ENCODE measurements at regions not wholly inside any gene's neighbourhood (a gene's known extent, or its start where the extent isn't known, plus 50 kb on each side); places are given as distances from the start of the nearest gene placed in this dataset.

GRCh38 chr2:18436503-18437005 is 123.9 kb downstream of the RDH14 start:
- H3K4me3 ChIP-seq (ENCODE audit: low read depth, low read length) = no peak overlapping the region
- TF ChIP-seq, protein P1, sequence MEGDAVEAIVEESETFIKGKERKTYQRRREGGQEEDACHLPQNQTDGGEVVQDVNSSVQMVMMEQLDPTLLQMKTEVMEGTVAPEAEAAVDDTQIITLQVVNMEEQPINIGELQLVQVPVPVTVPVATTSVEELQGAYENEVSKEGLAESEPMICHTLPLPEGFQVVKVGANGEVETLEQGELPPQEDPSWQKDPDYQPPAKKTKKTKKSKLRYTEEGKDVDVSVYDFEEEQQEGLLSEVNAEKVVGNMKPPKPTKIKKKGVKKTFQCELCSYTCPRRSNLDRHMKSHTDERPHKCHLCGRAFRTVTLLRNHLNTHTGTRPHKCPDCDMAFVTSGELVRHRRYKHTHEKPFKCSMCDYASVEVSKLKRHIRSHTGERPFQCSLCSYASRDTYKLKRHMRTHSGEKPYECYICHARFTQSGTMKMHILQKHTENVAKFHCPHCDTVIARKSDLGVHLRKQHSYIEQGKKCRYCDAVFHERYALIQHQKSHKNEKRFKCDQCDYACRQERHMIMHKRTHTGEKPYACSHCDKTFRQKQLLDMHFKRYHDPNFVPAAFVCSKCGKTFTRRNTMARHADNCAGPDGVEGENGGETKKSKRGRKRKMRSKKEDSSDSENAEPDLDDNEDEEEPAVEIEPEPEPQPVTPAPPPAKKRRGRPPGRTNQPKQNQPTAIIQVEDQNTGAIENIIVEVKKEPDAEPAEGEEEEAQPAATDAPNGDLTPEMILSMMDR (IDR thresholded peaks at IDR 0.05; ENCODE audit: low read depth, low read length) = no peak

- no peak overlapping the region for H3K4me3 ChIP-seq (ENCODE audit: low read depth, low read length)
- TF ChIP-seq, protein P1 (IDR thresholded peaks at IDR 0.05; ENCODE audit: low read depth, low read length) = peak; percentile 24; the same call in 1 of the 2 replicates
These were observed 124.9 kb downstream of the RDH14 start for GRCh38 chr2:18435426-18436037.

DNA sequence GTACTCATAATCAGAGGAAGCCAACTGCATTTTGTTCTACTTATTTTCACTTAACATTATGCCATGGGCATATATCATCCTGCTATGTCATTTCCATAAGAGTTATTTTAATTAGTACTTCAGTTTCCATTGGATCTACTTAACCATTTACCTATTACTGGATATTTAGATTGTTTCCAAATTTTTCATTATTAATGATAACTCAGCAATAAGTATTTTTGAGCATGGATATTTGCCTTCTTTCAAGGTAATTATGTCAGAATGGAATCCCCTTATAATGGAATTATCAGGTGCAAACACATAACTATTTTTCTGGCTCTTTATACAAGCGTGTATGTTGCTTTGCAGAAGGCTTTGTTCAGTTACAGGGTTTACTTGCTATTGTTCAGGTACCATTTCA is 126.6 kb downstream of the RDH14 start:
- TF ChIP-seq, protein P1 (IDR thresholded peaks at IDR 0.05; ENCODE audit: low read depth, low read length) = no peak
- no peak overlapping the region for H3K4me3 ChIP-seq (ENCODE audit: low read depth, low read length)

DNA sequence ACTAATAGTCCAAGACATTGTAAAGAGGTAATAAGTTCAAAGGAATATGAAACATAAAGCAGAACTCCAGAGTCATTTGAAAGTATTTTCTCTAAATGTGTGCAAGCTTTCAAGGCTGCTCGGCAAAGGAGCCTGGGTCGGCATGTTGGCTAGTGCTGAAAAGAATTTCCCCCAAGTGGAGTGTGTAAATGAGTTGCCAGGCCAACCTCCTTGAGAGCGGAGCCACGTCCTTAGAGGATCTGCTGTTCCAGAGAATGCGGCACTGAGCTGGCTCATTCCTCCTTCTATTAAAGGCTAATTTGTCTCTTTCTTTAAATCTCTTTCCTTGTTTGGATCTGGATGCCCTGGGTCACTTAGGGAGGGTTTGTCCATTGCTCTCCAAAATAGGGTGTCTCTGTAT is 127.5 kb downstream of the RDH14 start:
- H3K4me3 ChIP-seq (ENCODE audit: low read depth, low read length) = no peak overlapping the region
- TF ChIP-seq, protein P1 (IDR thresholded peaks at IDR 0.05; ENCODE audit: low read depth, low read length) = no peak

- TF ChIP-seq, protein P1 (IDR thresholded peaks at IDR 0.05; ENCODE audit: low read depth, low read length) = no peak
- H3K4me3 ChIP-seq (ENCODE audit: low read depth, low read length) = no peak overlapping the region
These were observed 129.3 kb downstream of the RDH14 start for GRCh38 chr2:18430996-18431748.

GRCh38 chr2:18428516-18428915 is 131.9 kb downstream of the RDH14 start:
- no peak overlapping the region for H3K4me3 ChIP-seq (ENCODE audit: low read depth, low read length)
- TF ChIP-seq, protein P1 (IDR thresholded peaks at IDR 0.05; ENCODE audit: low read depth, low read length) = no peak

GRCh38 chr2:18427762-18428161 is 132.7 kb downstream of the RDH14 start:
- TF ChIP-seq, protein P1 (IDR thresholded peaks at IDR 0.05; ENCODE audit: low read depth, low read length) = no peak
- H3K4me3 ChIP-seq (ENCODE audit: low read depth, low read length) = no peak overlapping the region
